Peyer's patch (tissue), 4 donors: ENCODE measurements at regions not wholly inside any gene's neighbourhood (a gene's known extent, or its start where the extent isn't known, plus 50 kb on each side); places are given as distances from the start of the nearest gene placed in this dataset.
A peak's percentile ranks its signal among the peaks of the same experiment; 100 is the strongest.

Source experiments
- DNase-seq, 3 donors: peaks; one replicate each; pipeline ENCODE4 v3.0.0-alpha.2; 2017 to 2019
- H3K27ac ChIP-seq, 4 donors: fragments of 200-600 bp; sonication (generic); one replicate each; pipeline ENCODE4 v1.5.1; 2016 to 2019
- H3K27me3 ChIP-seq, 2 donors: fragments of 200-600 bp; sonication (generic); one replicate each; pipeline ENCODE4 v1.5.1; 2019
- H3K36me3 ChIP-seq, 3 donors: fragments of 200-600 bp; sonication (generic); one replicate each; pipeline ENCODE4 v1.5.1; 2016 to 2019
- H3K4me1 ChIP-seq, 4 donors: fragments of 200-600 bp; sonication (generic); one replicate each; pipeline ENCODE4 v1.5.1; 2016 to 2019
- H3K4me3 ChIP-seq, 4 donors: fragments of 200-600 bp; sonication (generic); 1 replicate in 3 of 4; 2 replicates in 1 of 4; pipeline ENCODE4 v1.5.1; 2016 to 2019; ENCODE audit warnings: mild to moderate bottlenecking in 1 of 4
- H3K9me3 ChIP-seq, 4 donors: fragments of 200-600 bp; sonication (generic); one replicate each; pipeline ENCODE4 v1.5.1; 2016 to 2019; ENCODE audit warnings: mild to moderate bottlenecking in 1 of 4
- CTCF ChIP-seq, 6 experiments: fragments of 450-650 bp in 4 of 6; fragments of 200-600 bp in 2 of 6; sonication (generic) in 1 of 6; IDR thresholded peaks; one replicate each; pipeline ENCODE4 v1.5.1; 2017 to 2019; ENCODE audit warnings: antibody characterized with exemption in 6 of 6, mild to moderate bottlenecking in 3 of 6, moderate library complexity in 1 of 6
- POLR2A ChIP-seq, 2 donors: fragments of 450-650 bp; IDR thresholded peaks; one replicate each; pipeline ENCODE4 v1.5.1; 2017; ENCODE audit warnings: antibody characterized with exemption in 2 of 2, mild to moderate bottlenecking in 2 of 2, moderate library complexity in 2 of 2

GRCh38 chr5:2124434-2125170 lies 241.9 kb upstream of the IRX4 start:
- no peak for DNase-seq
- Histone ChIP-seq H3K36me3 (no peaks in the 10 kb centered on the region), H3K4me1 (no peaks in the 10 kb centered on the region)

GRCh38 chr5:2123874-2124273 lies 241.1 kb upstream of the IRX4 start:
- no peak overlapping the region for H3K4me3 ChIP-seq
- H3K9me3 ChIP-seq: peaks cover 0 to 3% (median 0%) of the 10 kb centered on the region in 4 donors
- H3K4me1 ChIP-seq: no peaks in the 10 kb centered on the region
- no peaks in the 10 kb centered on the region for H3K36me3 ChIP-seq
- no peaks in the 10 kb centered on the region for H3K27me3 ChIP-seq
- TF ChIP-seq CTCF (IDR thresholded peaks at IDR 0.05) (no peak), POLR2A (IDR thresholded peaks at IDR 0.05) (no peak)
- DNase-seq: no peak
- H3K27ac ChIP-seq: no peak overlapping the region

More at GRCh38 chr5:2124434-2125170, 241.9 kb upstream of the IRX4 start:
- Histone ChIP-seq H3K9me3 (peaks cover 0 to 3% (median 0%) of the 10 kb centered on the region in 4 donors), H3K27me3 (no peaks in the 10 kb centered on the region), H3K4me3 (no peak overlapping the region), H3K27ac (no peak overlapping the region)
- TF ChIP-seq POLR2A (IDR thresholded peaks at IDR 0.05): no peak
- TF ChIP-seq CTCF (IDR thresholded peaks at IDR 0.05): no peak

GRCh38 chr5:2120361-2120760 lies 237.6 kb upstream of the IRX4 start:
- Histone ChIP-seq H3K36me3 (no peaks in the 10 kb centered on the region), H3K27ac (no peak overlapping the region), H3K9me3 (no peaks in the 10 kb centered on the region), H3K27me3 (no peaks in the 10 kb centered on the region), H3K4me1 (no peaks in the 10 kb centered on the region), H3K4me3 (no peak overlapping the region)
- TF ChIP-seq CTCF (IDR thresholded peaks at IDR 0.05) (no peak), POLR2A (IDR thresholded peaks at IDR 0.05) (no peak)
- no peak for DNase-seq

- Histone ChIP-seq H3K36me3 (no peaks in the 10 kb centered on the region), H3K27me3 (no peaks in the 10 kb centered on the region), H3K4me3 (no peak overlapping the region), H3K27ac (no peak overlapping the region), H3K9me3 (no peaks in the 10 kb centered on the region), H3K4me1 (no peaks in the 10 kb centered on the region)
- no peak for TF ChIP-seq POLR2A (IDR thresholded peaks at IDR 0.05)
- TF ChIP-seq CTCF (IDR thresholded peaks at IDR 0.05): no peak
- no peak for DNase-seq
Measured at GRCh38 chr5:2119573-2119972, 236.8 kb upstream of the IRX4 start.

- no peak for TF ChIP-seq POLR2A (IDR thresholded peaks at IDR 0.05)
- TF ChIP-seq CTCF (IDR thresholded peaks at IDR 0.05): no peak
- Histone ChIP-seq H3K4me3 (no peak overlapping the region), H3K36me3 (no peaks in the 10 kb centered on the region), H3K27me3 (no peaks in the 10 kb centered on the region), H3K4me1 (no peaks in the 10 kb centered on the region), H3K9me3 (no peaks in the 10 kb centered on the region), H3K27ac (peak overlapping the region in 1 of 4 donors; percentile 16)
- DNase-seq: no peak
Measured at GRCh38 chr5:2113348-2114131, 230.8 kb upstream of the IRX4 start.
